K562 (cell line): ENCODE measurements at regions not wholly inside any gene's neighbourhood (a gene's known extent, or its start where the extent isn't known, plus 50 kb on each side); places are given as distances from the start of the nearest gene placed in this dataset.

Source experiments
- CHCHD3 ChIP-seq: fragments of 250-450 bp; sonication (Bioruptor Pico); IDR thresholded peaks from 2 replicates; pipeline ENCODE4 v2.1.2; 2022; ENCODE audit warnings: mild to moderate bottlenecking
- DNMT1 ChIP-seq: fragments of 450-650 bp; IDR thresholded peaks from 2 replicates; pipeline ENCODE4 v1.6.1; 2016; ENCODE audit warnings: antibody characterized with exemption, mild to moderate bottlenecking
- EWSR1 ChIP-seq: fragments of 450-650 bp; IDR thresholded peaks from 2 replicates; pipeline ENCODE4 v1.6.1; 2018; ENCODE audit warnings: borderline replicate concordance, mild to moderate bottlenecking, low read depth, moderate library complexity; ENCODE audit not compliant: partially characterized antibody
- MTA3 ChIP-seq: fragments of 450-650 bp; formaldehyde crosslinking; IDR thresholded peaks from 2 replicates; pipeline ENCODE4 v1.6.1; 2017; ENCODE audit warnings: mild to moderate bottlenecking, borderline replicate concordance
- TGIF2 ChIP-seq: sonication (generic); formaldehyde crosslinking; IDR thresholded peaks from 2 replicates; pipeline ENCODE4 v1.8.1; 2022; ENCODE audit warnings: mild to moderate bottlenecking, missing genetic modification reagents, moderate library complexity
- ZNF77 ChIP-seq: fragments of 250-450 bp; sonication (Bioruptor Pico); IDR thresholded peaks from 2 replicates; pipeline ENCODE4 v1.5.0; 2020
- TF ChIP-seq, protein P1 (sequence below): fragments of 250-450 bp; sonication (Bioruptor Pico); IDR thresholded peaks from 2 replicates; pipeline ENCODE4 v1.8.0; 2021; ENCODE audit warnings: moderate library complexity, mild to moderate bottlenecking, inconsistent platforms
- TF ChIP-seq, protein P2 (sequence below), 2 experiments: fragments of 450-650 bp; formaldehyde crosslinking in 1 of 2; IDR thresholded peaks; 2 replicates each; pipeline versions ENCODE4 v1.4.0 to v1.6.1; 2014 to 2020; ENCODE audit warnings: mild to moderate bottlenecking in 2 of 2, borderline replicate concordance in 1 of 2, low read depth in 1 of 2
- TF ChIP-seq, protein P3 (sequence below): fragments of 250-450 bp; sonication (Bioruptor Pico); IDR thresholded peaks from 2 replicates; pipeline ENCODE4 v1.8.0; 2022; ENCODE audit warnings: moderate library complexity, mild to moderate bottlenecking, inconsistent platforms
- TF ChIP-seq, protein P4 (sequence below): fragments of 450-650 bp; formaldehyde crosslinking; IDR thresholded peaks from 2 replicates; pipeline ENCODE4 v1.4.0; 2022; ENCODE audit warnings: mild to moderate bottlenecking, moderate library complexity

DNA sequence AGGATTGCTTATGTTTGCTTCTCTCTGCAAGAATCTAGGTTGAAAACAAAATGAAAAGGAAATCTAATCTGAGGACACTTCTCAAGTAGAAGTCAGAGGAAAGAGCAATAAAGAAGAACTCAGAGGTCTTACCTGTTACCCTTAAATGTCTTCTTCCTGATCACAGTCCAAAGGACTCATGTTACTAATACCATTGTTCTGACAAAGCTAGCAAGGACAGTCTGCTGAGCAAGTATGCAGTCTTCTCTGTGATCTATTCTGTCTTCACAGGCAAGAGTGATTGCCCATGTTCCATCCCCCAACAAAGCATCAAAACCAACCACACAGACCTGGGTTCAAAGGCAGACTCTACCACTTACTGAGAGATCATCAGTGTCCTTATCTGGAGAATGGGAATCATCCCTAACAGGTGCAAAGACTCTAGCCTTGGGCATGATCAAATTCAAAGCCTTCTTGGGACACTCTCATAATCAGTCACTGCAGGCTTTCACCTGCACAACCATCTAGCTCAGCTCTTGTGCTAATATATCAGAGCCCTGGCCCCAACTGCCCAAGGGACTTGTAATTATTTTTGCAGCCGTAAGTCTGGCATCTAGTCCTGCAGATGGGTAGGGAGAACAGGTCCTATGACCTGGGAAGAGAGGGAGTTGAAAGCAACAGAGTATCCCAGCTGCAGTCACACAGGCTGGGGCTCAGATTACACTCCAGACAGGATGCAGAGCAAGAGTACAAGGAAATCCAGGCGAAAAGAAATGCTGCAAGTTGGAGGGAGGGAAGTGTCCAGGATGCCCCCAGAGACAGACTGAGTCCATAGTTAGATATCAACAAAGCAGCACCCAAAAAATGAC, 97.9 kb upstream of the NUDT4 start (continued):
- no peak for TF ChIP-seq CHCHD3 (CRISPR knock-in tag)
- no peak for TF ChIP-seq EWSR1
- TF ChIP-seq, protein P1, sequence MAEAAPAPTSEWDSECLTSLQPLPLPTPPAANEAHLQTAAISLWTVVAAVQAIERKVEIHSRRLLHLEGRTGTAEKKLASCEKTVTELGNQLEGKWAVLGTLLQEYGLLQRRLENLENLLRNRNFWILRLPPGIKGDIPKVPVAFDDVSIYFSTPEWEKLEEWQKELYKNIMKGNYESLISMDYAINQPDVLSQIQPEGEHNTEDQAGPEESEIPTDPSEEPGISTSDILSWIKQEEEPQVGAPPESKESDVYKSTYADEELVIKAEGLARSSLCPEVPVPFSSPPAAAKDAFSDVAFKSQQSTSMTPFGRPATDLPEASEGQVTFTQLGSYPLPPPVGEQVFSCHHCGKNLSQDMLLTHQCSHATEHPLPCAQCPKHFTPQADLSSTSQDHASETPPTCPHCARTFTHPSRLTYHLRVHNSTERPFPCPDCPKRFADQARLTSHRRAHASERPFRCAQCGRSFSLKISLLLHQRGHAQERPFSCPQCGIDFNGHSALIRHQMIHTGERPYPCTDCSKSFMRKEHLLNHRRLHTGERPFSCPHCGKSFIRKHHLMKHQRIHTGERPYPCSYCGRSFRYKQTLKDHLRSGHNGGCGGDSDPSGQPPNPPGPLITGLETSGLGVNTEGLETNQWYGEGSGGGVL (CRISPR knock-in tag): no peak
- no peak for TF ChIP-seq MTA3
- TF ChIP-seq, protein P2, sequence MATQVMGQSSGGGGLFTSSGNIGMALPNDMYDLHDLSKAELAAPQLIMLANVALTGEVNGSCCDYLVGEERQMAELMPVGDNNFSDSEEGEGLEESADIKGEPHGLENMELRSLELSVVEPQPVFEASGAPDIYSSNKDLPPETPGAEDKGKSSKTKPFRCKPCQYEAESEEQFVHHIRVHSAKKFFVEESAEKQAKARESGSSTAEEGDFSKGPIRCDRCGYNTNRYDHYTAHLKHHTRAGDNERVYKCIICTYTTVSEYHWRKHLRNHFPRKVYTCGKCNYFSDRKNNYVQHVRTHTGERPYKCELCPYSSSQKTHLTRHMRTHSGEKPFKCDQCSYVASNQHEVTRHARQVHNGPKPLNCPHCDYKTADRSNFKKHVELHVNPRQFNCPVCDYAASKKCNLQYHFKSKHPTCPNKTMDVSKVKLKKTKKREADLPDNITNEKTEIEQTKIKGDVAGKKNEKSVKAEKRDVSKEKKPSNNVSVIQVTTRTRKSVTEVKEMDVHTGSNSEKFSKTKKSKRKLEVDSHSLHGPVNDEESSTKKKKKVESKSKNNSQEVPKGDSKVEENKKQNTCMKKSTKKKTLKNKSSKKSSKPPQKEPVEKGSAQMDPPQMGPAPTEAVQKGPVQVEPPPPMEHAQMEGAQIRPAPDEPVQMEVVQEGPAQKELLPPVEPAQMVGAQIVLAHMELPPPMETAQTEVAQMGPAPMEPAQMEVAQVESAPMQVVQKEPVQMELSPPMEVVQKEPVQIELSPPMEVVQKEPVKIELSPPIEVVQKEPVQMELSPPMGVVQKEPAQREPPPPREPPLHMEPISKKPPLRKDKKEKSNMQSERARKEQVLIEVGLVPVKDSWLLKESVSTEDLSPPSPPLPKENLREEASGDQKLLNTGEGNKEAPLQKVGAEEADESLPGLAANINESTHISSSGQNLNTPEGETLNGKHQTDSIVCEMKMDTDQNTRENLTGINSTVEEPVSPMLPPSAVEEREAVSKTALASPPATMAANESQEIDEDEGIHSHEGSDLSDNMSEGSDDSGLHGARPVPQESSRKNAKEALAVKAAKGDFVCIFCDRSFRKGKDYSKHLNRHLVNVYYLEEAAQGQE (IDR thresholded peaks at IDR 0.05; ENCODE audit: borderline replicate concordance): no peak
- TF ChIP-seq, protein P2 (CRISPR knock-in tag; IDR thresholded peaks at IDR 0.05; ENCODE audit: low read depth): no peak
- TF ChIP-seq, protein P3, sequence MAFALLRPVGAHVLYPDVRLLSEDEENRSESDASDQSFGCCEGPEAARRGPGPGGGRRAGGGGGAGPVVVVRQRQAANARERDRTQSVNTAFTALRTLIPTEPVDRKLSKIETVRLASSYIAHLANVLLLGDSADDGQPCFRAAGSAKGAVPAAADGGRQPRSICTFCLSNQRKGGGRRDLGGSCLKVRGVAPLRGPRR (CRISPR knock-in tag): no peak
- TF ChIP-seq TGIF2: no peak
- no peak for TF ChIP-seq ZNF77 (CRISPR knock-in tag)
- TF ChIP-seq, protein P4, sequence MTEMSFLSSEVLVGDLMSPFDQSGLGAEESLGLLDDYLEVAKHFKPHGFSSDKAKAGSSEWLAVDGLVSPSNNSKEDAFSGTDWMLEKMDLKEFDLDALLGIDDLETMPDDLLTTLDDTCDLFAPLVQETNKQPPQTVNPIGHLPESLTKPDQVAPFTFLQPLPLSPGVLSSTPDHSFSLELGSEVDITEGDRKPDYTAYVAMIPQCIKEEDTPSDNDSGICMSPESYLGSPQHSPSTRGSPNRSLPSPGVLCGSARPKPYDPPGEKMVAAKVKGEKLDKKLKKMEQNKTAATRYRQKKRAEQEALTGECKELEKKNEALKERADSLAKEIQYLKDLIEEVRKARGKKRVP: no peak
- TF ChIP-seq DNMT1: no peak
